CD4-positive, alpha-beta T cell treated with Interleukin-4 for 1 hour (primary cell): ENCODE measurements at regions not wholly inside any gene's neighbourhood (a gene's known extent, or its start where the extent isn't known, plus 50 kb on each side); places are given as distances from the start of the nearest gene placed in this dataset.

Experiments
- DNase-seq, 2 donors: peaks; one replicate each; pipeline ENCODE4 v3.0.0-alpha.2; 2020 to 2022

DNA sequence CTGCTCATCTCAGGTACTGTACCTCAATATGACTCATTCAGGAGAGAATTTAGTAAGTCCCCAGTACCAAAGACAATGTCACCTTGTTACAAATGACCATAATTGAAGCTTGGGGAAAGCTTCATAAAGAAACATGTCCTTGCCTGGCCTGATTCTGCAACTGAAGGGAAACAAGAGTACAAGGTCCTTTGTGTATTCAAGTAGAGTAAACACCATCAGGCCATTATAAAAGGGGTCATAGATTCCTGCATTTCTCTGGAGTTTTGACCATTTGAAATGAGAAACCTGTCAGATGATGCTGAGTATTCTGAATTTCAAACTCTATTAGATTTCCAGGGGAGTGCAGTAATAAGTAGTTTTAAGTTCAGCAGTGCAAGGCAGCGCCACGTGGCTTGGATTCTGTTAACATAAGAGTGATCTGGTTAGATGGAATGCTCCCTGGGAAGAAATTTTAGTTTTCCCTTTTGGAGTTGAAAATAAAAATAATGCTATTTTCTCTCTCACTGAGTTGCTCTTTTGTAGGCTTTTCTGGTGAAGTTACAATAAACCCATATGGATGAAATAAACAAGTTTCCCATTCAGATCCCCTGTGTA, 1054.3 kb downstream of the EPHA7 start:
- DNase-seq, result no peak

DNA sequence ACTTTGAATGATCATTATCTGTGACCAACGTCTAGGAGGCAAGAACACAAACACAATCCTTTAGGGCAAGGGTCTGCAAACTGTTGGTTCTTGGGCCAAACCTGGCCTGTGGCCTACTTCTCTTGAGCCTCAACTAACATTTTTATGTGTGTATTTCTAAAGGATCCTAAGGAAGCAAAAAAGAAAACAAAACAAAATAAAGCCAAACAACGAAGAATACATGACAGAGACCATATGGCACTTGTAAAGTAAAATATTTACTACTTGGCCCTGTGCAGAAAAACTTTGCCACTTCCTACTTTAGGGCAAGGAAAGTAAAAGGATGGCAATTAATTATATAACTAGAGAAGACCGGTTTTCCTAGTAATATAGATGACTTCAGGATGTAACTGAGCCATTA, 1056.2 kb downstream of the EPHA7 start:
- no peak for DNase-seq

DNA sequence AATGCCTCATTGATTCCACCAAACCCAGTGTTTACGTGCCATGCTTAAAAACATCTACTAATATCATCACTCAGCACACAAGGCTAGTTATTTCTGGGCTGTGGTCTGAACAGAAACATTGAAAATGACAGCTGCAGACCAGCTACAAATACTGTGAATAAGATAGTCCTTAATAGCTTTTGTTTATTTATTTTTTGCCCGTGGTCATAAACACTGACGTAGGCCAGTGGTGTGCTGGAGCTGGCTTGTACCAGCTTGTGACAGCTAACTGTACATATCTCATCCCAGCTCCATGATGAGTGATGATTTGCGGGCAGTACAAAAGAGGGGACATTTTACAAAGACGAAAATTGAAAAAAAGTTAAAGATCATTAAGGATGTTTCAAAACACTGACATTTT, 1057.0 kb downstream of the EPHA7 start:
- no peak for DNase-seq

GRCh38 chr6:92361990-92362389, 1057.4 kb downstream of the EPHA7 start:
- no peak for DNase-seq

DNA sequence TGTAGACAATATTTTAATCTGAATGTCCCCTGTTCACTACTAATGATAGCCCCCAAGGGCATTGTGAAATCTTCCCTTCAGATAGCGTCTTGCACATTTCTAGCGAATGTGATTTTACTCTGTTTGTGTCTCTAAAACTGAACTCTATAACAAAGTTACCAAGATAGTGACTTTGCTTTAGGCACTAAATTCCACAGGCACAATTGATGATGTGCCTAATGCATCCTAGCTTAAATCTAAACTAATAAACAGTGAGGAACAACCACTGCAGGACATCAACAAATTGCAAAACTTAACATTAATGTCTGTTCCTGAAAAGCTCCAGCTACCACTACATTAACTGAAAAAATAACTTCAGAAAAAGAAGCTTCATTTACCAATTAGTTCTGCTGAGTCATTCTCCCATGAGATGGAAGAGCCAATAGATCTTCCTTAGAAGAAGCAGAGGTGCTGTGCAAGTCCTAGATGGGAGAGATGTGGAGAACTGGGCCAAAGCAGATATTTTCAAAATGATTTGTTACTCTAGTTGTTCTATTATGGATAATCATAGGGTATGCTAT, 1065.0 kb downstream of the EPHA7 start:
- no peak for DNase-seq

DNA sequence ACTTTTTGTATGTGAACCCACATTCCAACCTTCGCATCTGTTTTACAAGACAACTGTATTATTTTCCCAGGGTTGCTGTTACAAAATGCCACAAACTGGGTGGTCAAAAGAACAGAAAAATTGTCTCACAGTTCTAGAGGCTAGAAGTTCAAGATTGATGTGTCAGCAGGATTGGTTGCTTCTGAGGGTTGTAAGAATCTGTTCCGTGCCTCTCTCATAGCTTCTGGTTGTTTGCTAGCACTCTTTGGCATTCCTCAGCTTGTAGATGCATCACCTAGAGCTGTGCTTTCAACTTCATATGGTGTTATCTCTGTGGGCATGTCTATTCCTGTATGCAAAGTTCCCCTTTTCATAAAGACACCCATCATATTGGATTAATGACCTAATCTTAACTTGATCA, 1067.2 kb downstream of the EPHA7 start:
- DNase-seq, result no peak

DNA sequence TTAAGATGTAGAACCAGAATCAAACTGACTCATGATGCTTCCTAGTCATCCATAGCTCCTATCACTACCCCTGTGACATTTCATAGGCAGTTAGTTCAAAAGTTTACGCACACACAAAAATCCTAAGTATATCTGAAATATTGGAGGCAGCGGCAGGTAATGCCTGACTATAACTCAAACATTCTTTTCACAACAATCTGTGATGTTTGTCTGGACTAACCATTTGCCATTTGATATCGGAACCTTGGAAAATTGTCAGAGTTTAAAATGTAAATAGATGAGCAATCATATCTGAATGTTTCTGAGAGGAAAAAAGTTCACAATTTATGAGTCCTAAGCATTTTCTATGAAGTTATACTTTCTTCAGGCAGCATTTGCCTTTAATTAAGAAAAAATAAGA, 1078.2 kb downstream of the EPHA7 start:
- DNase-seq, result no peak

DNA sequence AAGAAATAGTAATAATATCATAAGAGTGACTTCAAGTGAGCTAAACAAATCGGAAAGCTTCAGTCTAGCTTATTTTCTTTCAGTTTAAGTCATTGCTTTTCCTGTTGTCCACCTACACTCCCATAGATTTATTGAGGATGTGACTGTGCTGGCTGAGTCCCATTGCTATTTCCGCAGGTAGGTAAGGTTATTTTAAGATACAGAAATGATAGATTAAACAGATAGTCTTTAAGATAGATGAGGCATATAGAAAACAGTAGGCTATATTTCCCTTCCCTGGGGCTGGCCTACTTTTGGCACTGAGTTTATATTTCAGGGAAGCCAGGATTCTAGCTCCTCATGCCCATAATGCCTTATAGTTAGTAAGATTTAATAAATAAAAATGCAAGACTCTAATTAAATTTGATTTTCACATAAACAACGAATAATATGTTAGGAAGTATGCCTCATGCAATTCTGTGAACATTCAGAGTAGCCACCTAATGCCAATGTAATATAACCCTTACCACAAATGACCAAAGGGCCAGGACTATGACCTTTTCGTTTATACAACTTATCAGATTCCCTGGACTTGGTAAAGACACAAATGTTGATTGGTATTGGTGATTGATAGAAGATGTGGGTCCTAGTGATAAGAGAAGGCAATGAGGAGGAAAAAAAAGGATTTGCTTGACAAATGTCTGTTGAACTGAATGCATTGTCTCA, 1079.3 kb downstream of the EPHA7 start:
- DNase-seq, result no peak

DNA sequence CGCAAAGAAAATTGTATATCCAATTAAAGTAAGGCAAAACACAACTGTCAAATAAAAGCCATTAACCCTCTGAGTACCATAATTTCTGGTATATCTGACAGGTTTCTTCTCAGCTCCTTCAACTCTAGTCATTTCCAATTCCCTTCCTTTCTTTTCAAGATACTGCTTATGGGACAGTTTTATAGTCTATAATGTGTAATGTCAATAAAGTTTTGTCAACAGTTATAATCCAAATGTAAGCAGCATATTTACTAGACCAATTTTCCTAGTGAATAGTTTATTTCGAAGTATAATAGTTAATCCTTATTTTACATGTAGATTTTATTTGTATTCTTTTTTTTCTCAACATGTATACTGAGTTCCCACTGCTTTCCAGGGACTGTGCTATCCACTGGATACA, 1081.8 kb downstream of the EPHA7 start:
- DNase-seq, result no peak

GRCh38 chr6:92329208-92329847, 1090.0 kb downstream of the EPHA7 start:
- no peak for DNase-seq

- DNase-seq, result no peak
Measured at GRCh38 chr6:92315312-92315711, 1104.0 kb downstream of the EPHA7 start.

- no peak for DNase-seq
Measured at GRCh38 chr6:92297101-92297500, 1122.3 kb downstream of the EPHA7 start.

DNA sequence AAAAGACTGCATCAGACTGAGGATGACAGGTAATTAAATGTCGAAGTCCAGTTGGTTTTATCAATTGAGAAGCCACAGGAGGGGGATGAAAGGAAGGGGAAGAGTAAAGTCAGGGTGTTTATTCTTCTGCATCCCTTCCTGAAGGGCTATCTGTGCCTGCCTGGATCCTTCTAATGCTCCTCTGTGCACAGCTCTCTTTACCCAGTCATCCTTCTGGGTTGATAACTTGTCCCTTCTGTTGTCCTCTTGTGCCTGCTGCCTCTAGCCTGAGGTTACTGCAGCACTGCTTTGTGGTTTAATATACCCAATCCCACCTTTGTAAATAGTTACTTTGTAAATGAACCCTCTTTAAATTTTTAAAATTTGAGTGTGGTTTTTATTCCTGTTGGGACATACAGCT, 1127.3 kb downstream of the EPHA7 start:
- no peak for DNase-seq

DNA sequence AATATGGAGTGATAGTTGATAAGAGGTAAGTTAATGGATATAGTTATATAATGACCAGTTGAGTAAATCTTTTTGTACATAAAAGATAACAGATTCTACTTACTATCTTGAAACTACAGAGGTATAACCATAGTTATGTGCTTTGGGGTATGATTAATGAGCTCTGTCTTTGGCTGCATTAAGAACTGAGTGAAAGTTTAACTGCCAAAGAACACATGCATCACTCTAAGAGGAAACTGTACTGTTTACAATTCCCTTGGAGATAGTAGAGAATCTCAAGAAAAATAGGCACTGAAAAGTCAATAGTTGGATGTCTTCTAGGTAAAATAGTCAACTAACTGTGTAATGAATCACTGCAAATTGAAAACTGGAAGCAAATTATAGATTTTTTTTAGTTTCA, 1129.5 kb downstream of the EPHA7 start:
- no peak for DNase-seq

DNA sequence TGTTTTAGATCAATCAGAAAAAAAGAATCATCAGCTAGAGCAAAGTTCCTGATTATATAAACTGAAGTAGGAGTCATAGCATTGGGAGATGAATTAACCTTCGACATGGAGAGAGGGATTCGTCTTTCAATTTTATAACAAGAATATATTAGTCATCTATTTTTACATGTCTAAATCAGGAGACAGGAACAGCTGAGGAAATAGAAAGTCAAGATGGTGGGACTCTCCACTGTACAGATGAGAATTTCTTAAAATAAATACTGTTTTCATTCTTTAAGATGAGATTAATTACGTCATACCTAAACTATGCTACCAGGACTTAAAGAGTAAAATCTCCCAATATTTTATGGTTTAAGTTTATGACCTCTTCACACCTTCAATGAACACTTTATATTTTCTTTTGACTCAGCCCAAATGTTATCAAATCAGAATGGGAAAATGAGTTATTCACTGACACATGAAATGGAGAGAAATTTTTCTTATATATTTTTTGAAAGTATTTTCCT, 1137.7 kb downstream of the EPHA7 start:
- no peak for DNase-seq

GRCh38 chr6:92275150-92275549, 1144.2 kb downstream of the EPHA7 start:
- no peak for DNase-seq

DNA sequence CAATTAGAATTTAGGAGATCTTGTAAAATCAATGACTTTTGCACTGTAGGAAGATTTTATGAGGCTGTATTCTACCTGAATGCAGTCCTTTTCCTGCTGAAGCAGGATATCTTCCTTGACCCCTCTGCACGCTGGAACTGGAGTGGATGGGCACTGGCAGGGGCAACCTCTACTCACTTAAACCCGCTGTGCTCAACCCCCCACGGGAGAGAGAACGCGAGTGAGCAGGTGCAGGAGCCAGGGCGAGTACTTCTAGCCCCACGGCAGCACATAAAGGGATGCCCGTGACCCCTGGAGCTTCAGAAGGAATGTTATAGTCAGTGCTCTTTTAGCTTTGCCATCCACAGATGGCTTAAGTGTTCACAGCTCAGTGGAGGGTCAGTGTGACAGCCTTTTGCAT, 1144.8 kb downstream of the EPHA7 start:
- no peak for DNase-seq

GRCh38 chr6:92273694-92274093, 1145.7 kb downstream of the EPHA7 start:
- DNase-seq, result no peak

DNA sequence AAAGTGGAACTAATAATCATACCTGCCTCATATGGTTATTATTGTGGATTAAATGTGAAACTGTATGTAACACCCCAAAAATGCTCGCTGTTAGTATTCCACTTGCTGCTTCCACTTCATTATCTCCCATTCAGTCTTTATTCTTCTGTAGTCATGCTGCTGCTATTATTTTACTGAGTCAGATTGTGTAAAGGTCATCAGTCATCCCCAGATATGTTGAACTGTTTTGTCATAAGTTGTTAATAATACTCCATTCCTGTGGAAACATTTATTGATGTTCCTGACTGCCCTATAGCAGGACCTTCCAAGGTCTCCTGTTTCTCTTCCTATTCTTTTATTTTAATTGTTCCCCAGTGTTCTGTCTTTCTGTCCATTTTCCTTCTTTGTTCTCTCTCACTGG, 1148.3 kb downstream of the EPHA7 start:
- DNase-seq, result no peak

GRCh38 chr6:92270365-92270764, 1149.0 kb downstream of the EPHA7 start:
- no peak for DNase-seq

- DNase-seq, result no peak
Measured at GRCh38 chr6:92267335-92267734, 1152.0 kb downstream of the EPHA7 start.

DNA sequence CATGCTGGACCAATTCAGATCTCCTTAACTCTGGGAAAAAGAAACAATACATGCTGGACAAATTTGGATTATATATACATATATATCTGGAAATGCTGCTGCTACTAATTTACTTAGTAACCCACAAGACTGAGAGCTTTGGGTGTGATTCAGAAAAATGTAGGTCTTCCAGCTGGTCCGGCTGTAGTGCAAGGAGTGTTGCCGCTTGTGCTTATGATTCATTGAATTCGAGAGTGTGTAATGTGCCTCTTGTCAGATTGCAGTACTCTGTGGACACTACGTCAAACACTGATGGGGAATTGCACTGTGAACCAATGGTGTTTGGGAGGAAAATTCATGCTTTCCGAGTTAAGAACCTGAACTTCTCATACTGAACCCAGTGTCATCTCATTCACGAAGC, 1155.5 kb downstream of the EPHA7 start:
- DNase-seq, result no peak

DNA sequence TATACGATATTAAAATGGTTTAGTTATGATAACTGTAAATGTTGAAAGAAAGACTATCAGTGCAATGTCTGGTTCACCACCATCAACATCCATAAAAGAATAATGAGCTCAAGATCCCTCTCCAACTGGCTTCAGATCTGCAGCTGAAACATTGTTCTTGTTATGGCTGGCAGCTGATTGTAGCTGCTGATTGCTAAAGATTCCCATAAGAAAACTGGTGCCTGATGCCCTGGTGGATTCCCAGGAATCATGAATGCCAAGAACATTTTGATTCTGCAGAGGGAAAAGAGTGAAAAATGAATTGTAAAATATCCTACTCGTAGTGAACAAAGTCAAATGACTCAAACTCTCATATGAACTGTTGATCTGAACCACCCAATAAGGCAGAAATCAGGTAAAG, 1160.2 kb downstream of the EPHA7 start:
- no peak for DNase-seq

DNA sequence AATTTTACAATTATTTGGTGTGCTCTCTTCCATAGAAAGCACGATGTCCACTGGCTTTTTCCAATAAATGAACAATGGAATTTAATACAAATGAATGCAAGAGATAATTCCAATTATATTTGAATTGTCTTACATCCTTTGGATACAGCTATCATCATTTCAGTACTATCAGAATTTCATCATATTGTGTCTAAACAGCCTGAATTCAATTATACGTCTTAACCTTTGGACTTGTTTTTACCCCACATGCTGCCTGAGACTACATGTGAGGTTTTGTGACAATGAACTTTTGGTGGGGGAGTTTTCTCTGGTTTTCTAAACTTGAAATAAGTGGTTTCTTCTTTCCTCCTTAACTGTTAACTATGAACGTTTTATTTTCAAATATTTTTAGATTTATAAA, 1176.0 kb downstream of the EPHA7 start:
- no peak for DNase-seq
